GM18499 (cell line): ENCODE measurements at regions not wholly inside any gene's neighbourhood (a gene's known extent, or its start where the extent isn't known, plus 50 kb on each side); places are given as distances from the start of the nearest gene placed in this dataset.
"Not testable (repeated sequence)": the region's sequence is repeated elsewhere in the genome, so short reads cannot be mapped to it uniquely, and the experiment has no call there.

Experiments
- ATAC-seq: cut with Tn5 transposase; IDR thresholded peaks from one replicate; pipeline ENCODE4 v1.9.1; 2021; ENCODE audit warnings: moderate number of reproducible peaks; ENCODE audit not compliant: insufficient read depth, unreplicated experiment

DNA sequence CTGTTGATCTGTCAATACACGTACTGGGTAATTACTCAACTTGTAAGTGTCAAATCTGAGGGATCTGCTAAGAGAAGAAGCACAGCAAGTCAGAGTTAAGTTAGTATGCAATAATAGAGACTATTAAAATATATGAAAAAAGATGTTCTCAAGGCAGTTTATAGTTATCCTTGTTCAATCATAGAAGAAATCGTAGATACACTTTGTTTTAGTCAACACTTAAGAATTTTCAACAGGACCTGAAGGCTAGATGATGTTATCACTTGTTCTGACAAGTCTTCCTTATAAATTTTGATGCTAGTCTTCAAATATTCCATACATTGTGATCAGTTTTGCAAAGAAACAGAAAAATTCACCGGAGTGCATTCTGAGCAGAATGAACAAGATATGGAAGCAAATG, 91.1 kb upstream of the KCNQ5 start:
- no peak for ATAC-seq

DNA sequence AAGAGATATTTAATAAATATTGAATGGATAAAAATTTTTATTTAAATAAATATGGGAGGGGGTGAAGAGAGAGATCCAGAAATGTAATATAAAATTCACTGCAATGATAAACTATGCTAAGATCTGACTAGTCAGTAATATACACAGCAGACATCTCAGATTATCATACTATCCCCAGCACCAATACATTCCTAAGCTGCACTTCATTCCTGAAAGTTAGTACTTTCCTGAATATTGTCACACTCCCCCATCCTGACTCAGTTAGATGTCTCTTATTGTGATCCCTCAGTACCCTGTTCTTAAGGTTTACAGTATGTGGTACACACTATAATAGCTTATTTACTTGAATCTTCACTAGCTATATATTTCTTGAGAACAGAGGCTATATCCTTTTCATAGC, 88.3 kb upstream of the KCNQ5 start:
- ATAC-seq = no peak

DNA sequence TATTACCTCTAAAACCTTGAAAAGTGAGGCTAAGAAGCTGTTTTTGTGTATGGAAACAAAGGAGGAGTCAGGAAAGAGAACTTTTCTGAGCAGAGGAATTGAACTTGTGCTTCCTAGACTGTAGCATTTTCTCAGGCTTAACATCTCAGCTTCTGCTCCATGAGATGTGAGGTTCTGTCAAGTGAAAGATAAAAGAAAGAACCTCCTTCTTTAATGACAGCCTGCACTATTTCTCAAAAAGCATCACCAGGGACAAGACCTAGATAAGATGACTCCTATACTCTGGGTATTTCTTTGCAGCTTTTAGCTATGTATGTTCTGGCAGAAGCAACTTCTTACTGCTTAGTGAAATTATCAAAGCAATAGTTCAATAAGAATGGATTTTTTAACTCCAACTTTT, 87.6 kb upstream of the KCNQ5 start:
- ATAC-seq = no peak

DNA sequence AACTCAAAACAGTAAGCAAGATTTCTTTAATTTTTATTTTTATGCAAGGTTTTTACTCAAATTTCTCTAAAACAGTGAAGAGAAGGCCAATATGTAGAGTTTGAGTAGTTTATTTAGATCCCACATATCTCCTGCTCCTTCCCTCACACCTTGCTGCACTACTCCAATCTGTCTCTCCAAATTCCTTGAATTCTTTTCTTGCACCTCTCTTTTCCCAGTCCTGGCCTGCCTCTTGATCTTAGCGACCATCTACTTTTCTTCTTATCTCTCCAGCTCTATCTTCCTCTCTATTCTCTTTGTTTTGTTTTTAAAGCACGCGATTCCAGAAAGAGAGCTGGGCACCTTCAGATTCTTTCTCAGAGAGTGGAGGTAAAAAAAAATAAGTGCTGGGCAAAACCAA, 86.7 kb upstream of the KCNQ5 start:
- no peak for ATAC-seq

DNA sequence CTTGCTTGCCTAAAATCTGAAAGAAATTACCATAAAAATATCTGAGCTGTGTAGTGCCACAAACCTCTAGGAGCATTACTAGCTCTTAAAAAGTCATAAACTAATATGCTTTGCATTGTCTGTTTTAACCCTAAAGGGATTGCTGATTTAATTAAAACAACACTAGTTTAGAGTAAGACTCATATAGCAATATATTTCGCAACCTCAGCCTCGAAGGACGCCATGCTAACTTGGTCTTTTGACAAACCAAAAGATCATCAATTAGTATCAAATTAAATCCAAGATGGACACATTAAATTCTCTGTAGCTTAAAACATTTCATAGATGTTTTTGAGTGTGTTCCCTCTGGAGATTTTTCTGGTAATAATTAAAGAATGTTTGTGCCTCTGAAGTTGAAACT, 74.8 kb upstream of the KCNQ5 start:
- no peak for ATAC-seq

DNA sequence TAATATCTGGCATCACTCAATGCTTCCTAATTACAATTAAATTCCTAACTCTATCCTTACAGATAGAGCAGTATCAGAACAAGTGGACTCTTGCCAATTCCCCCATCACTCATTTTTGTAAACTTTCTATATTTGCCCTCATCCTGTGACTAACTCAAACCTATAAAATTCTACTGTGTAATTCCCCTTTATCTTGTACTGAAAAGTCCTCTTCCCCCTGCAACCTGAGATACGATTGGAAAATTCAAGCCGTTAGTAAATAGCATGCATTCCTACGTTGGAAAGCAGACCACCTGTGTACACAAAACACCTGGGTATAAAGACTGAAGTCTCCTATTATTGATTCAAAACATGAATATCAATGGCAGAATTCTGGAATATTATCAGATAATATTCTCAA, 70.4 kb upstream of the KCNQ5 start:
- no peak for ATAC-seq

DNA sequence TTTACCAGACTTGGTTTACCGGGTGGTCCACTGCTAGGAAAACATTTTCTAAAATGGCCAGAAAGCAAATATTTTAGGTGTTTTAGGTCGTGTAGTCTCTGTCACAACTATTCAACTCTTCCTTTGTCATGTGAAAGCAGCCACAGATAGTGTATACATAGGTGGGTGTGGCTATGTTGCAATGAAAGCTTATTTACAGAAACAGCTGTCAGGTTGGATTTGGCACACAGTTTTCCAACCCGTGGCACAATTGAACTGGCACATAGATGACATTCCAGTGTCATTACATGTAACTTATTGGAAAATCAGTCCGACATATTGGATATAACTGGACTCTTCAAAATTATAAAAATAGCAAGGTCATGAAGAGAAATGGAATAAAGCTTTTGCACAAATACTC, 68.9 kb upstream of the KCNQ5 start:
- no peak for ATAC-seq

DNA sequence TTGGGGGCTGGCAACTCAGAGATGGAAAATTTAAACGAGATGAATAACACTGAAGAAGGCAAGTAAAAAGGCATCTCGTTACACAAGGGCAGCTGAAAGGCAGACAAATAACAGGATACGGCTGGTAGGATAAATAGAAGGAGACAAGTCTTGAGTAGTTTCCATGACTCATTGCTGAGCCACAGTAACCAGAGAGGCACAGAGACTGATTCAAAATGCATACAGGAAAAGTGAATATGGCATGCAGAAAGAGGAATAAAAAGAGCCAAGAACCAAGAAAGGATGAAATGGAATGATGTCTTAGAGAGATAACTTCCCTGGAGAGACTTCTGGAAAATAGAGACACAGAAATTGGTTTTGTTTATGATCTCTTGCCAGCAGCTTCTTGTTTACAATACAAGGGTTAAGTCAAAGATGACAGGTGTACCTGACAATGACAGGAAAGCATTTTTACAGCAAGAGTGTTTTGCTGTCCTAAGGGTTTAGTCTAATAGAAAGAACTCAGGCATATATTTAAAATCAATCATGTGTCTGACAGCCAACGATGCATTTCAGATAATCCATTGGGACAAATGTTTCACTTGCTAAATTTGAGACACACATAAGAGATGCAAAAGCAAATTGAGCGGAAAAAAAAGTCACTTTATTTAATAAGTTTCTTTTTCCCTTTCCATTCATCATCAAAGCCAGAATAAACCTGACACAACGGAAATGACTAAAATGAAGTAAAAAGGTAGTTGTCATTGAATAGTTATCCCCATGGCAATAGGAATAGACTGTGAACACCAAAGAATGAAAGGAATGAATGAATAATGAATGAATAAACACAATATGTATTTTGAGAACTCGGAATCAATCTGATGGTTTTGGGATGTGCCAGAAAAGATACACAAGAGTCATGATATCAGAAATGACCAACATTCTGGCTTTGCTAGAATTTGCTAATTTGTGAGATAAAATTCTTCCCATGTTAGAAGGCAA, 68.0 kb upstream of the KCNQ5 start:
- no peak for ATAC-seq

DNA sequence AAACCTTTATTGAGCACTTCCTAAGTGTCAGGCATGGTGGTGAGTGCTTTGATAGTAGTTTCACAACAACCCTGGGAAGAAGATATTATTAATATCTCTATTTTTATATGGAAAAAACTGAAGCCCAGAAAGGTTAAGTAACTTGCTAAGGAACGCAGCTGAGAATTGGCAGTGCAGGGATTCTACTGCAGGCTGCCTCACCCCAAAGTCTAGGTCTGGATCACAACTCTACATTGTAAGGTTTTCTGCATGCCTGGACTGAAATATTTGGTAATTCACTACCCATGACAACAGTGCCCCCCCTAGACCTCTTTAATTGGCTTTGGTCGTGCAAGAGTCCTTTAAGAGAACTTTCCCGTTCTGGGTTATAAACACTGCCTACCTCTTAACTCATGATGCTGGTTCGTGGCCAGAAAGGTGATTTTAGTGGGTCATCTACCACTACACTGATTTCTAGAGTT, 67.1 kb upstream of the KCNQ5 start:
- ATAC-seq = no peak

DNA sequence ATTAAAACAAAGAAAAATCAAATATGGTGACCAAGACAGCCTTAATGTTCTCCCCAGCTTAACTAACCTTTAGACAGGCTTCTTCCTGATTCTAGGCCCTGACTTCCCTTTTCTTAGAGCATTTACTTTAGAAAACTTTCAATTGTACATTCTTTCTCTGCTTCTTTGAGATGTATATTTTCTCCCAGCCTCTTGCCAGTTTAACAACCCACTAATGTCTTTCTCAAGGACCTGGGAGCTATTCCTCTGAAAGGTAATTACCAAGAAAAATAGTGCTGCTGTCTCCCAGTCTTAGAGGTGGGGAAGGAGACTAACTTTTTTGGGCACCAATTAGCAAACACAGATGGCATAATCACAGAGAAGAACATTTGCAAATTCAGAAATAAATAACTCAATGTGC, 62.8 kb upstream of the KCNQ5 start:
- no peak for ATAC-seq

DNA sequence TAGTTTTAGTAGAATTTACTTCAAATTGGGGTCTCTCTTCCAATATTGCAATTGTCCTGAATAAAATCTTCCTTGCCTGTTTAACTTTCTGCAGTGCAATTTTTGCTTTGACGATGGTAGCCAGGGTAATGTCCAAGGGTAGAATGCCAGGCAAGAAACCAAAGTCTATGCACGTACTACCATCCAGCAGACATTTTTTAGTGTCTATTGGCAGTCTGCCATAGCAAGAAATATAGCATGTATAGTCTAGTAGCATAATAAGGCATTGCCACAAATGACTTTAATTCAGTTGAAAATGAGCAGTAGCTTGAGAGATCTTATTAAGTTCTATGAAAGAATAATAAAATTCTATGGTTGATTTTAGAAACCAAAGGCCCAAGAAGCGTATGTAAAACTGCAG, 62.3 kb upstream of the KCNQ5 start:
- ATAC-seq = no peak

DNA sequence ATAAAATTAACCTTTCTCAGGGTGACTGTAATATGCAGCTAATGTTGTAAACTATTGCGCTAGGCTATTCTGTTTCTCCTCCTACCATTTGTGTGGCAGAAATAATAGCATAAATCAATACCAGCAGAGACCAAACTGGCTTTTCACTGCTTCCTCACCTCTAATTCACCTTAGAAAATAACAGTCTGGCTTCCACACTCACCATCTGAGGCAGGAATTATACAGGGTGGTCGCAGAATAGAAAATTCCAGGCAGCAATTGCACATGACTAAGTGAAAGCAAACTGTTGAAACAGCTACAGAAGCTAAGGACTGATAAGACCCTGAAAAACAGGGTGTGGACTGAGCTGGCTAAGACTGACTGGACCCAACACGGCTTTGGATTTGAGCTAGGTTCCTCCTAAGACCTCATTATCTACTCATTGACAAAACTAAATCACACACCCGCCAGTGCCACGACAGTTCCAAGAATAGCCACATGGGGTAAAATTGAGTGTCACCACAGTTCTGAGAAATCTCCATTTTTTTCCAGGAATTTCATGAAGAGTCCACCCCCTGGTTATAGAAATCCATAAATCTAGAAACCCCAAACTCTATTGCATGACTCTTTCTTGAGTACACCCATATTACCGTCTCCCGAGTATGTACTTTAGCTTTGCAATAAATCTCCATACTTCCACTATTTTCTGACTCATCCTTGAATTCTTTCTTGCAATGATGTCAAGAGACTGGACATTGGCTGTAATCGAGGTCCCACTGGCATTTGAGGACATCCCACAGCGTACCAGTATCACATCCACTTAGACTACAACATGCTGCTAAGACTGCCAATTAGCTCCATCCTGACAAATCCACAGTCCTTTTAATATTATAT, 60.9 kb upstream of the KCNQ5 start:
- ATAC-seq = no peak

DNA sequence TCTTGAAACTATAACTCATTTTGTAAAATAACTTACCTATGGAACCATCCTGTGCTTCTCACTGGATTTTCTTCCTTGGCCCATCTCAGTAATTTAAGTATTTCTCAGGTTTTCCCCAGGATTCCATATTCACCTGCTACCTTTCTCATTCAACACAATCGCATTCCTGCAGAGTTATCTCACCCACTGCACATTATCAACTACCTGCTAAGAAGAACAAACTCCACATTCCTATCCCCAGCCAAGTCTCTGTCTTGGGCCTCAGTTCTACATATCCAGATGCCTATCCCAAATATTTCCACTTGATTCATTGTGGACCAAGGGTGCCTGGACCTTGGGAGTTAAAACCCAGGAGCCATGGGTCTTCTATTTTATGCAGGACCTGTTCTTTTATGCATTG, 60.2 kb upstream of the KCNQ5 start:
- ATAC-seq = no peak

DNA sequence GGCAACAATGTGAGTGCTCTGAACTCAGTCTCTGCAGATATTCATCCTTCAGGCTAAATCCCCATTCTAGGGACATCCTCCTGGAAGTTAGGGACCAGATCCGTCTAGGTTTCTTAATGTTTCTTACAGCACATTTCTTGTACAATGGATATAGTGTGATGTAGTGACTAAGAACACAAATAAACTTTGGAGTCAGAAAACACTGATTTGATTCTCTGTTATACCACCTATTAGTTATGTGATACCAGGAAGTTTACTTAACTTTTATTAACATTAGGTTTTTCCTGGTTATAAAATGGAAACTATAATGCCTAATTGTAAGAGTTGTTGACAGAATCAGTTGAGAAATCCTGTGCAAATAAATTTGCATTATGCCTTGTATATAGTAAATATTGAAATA, 57.6 kb upstream of the KCNQ5 start:
- ATAC-seq = no peak

DNA sequence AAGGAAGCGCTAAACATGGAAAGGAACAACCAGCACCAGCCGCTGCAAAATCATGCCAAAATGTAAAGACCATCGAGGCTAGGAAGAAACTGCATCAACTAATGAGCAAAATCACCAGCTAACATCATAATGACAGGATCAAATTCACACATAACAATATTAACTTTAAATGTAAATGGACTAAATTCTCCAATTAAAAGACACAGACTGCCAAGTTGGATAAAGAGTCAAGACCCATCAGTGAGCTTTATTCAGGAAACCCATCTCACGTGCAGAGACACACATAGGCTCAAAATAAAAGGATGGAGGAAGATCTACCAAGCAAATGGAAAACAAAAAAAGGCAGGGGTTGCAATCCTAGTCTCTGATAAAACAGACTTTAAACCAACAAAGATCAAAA, 49.9 kb upstream of the KCNQ5 start:
- ATAC-seq = not testable (repeated sequence)
